H1 (cell line): ENCODE measurements at regions not wholly inside any gene's neighbourhood (a gene's known extent, or its start where the extent isn't known, plus 50 kb on each side); places are given as distances from the start of the nearest gene placed in this dataset.

Experiments used
- ASH2L ChIP-seq: fragments of 200-600, 300-600 bp; sonication (generic); IDR thresholded peaks from one replicate; pipeline ENCODE4 v1.7.1; 2017; ENCODE audit warnings: low read length
- CHD1 ChIP-seq: IDR thresholded peaks from 2 replicates; pipeline ENCODE4 v1.6.1; 2012; ENCODE audit warnings: low read depth, low read length, improper control_type of control experiment
- CHD2 ChIP-seq: IDR thresholded peaks from 2 replicates; pipeline ENCODE4 v1.6.1; 2012; ENCODE audit warnings: low read length, improper control_type of control experiment
- CHD7 ChIP-seq: fragments of 300-600 bp; sonication (generic); IDR thresholded peaks from 2 replicates; pipeline ENCODE4 v1.7.1; 2012; ENCODE audit warnings: low read length, moderate library complexity, mild to moderate bottlenecking, inconsistent platforms; ENCODE audit not compliant: insufficient replicate concordance
- E2F6 ChIP-seq: IDR thresholded peaks from 2 replicates; pipeline ENCODE4 v1.6.1; 2012; ENCODE audit warnings: inconsistent platforms
- EZH2 ChIP-seq: fragments of 200-600 bp; sonication (generic); IDR thresholded peaks from 2 replicates; pipeline ENCODE4 v1.7.1; 2012; ENCODE audit warnings: low read depth, mild to moderate bottlenecking, moderate library complexity, low read length, inconsistent platforms; ENCODE audit not compliant: severe bottlenecking
- HDAC6 ChIP-seq: IDR thresholded peaks from one replicate; pipeline ENCODE4 v1.7.1; 2012; ENCODE audit warnings: low read depth, mild to moderate bottlenecking, inconsistent platforms, low read length, moderate library complexity
- MAFK ChIP-seq: IDR thresholded peaks from 2 replicates; pipeline ENCODE4 v1.6.1; 2012; ENCODE audit warnings: low read depth, mild to moderate bottlenecking, improper control_type of control experiment, low read length
- TAF7 ChIP-seq: optimal IDR thresholded peaks from 2 replicates; pipeline ENCODE3; 2011; ENCODE audit warnings: low read depth, mild to moderate bottlenecking, inconsistent platforms, low read length, moderate library complexity, borderline replicate concordance
- ZNF274 ChIP-seq: IDR thresholded peaks from 2 replicates; pipeline ENCODE4 v1.7.0; 2012; ENCODE audit warnings: low read length, borderline replicate concordance; ENCODE audit errors: extremely low read depth
- TF ChIP-seq, protein P1 (sequence below): IDR thresholded peaks from 2 replicates; pipeline ENCODE4 v1.6.1; 2011; ENCODE audit warnings: low read depth, mild to moderate bottlenecking, low read length; ENCODE audit not compliant: insufficient read depth

DNA sequence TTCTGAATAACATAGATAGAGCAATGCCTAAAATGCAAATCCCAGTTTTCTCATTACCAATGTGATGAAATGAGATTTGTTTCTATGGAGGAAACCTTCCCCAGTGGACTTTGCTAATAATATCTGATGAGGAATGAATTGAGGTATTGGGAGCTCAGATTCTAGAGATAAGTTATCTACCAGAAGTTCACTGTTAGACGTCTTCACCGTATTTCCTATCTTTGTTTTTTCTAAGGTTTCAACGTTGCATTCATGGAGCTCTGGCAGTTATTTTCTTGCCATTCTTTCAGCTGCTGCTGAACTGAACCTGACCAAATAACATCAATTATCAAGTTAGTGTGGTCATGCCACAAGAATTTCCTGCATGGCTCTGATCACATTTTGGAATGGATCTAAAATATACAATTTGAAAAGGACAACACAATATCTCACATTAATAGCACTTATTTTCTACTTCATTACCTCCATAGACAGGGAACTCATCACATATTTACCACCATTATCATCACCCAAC, 511.8 kb upstream of the LCORL start (continued):
- no peak for TF ChIP-seq CHD7
- TF ChIP-seq EZH2 = no peak
- TF ChIP-seq HDAC6 = no peak
- no peak for TF ChIP-seq CHD2
- TF ChIP-seq ASH2L = no peak
- no peak for TF ChIP-seq TAF7
- TF ChIP-seq MAFK = no peak
- TF ChIP-seq ZNF274 = no peak
- TF ChIP-seq E2F6 = no peak
- TF ChIP-seq, protein P1, sequence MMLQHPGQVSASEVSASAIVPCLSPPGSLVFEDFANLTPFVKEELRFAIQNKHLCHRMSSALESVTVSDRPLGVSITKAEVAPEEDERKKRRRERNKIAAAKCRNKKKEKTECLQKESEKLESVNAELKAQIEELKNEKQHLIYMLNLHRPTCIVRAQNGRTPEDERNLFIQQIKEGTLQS = no peak
- no peak for TF ChIP-seq CHD1
